DMS153 treated with DMSO at 0.1 percent for 48 hours (cell line): ENCODE measurements at regions not wholly inside any gene's neighbourhood (a gene's known extent, or its start where the extent isn't known, plus 50 kb on each side); places are given as distances from the start of the nearest gene placed in this dataset.

Source experiments
- DNase-seq: peaks from one replicate; lab custom pipeline; 2025; ENCODE audit not compliant: unreplicated experiment; lab: John Stamatoyannopoulos, UW

DNA sequence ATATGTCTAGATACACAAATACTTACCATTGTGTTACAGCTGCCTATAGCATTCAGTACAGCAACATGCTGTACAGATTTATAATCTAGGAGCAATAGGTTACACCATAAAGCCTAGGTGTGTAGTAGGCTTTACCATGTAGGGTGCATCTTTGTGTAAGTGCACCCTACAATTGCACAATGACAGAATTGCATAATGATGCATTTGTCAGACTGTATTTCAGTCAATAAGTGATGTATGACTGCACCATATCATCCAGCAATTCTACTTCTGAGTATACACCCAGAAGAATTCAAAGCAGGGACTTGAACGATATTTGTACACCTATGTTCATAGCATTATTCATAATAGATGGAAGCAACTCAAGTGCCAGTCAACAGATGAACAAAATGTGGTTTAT is 100.4 kb upstream of the SLC44A1 start:
- no peak for DNase-seq

DNA sequence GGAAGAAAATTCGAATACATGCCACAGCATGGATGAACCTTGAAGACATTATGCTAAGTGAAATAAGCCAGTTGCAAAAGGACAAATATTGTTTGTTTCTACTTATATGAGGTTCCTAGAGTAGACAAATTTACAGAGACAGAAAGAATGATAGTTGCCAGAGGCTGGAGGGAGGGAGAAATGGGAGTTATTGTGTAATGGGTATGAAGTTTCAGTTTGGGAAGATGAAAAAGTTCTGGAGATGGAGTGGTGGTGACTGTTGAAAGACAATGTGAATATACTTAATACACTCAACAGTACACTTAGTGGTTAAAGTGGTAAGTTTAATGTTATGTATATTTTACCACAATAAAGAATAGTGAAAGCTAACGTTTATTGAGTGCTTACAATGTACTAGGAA is 99.6 kb upstream of the SLC44A1 start:
- no peak for DNase-seq

DNA sequence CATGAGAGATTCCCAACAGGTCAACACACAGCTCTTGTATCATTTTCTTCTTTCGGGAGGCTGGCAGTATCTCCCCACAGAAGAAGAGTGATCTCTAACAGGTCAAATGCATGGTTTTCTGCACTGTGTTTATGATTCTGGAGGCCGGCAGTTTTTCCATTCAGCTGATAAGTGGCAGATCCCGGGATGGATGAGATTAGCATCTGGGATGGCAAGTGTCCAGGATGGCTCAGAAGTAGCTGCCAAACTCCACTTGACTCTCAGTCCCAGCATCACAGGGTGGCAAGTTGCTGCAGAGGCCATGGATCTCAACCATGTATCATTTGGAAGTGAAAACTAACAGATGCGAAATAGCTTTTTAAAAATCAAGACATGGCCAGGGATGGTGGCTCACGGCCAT is 97.8 kb upstream of the SLC44A1 start:
- DNase-seq = no peak

DNA sequence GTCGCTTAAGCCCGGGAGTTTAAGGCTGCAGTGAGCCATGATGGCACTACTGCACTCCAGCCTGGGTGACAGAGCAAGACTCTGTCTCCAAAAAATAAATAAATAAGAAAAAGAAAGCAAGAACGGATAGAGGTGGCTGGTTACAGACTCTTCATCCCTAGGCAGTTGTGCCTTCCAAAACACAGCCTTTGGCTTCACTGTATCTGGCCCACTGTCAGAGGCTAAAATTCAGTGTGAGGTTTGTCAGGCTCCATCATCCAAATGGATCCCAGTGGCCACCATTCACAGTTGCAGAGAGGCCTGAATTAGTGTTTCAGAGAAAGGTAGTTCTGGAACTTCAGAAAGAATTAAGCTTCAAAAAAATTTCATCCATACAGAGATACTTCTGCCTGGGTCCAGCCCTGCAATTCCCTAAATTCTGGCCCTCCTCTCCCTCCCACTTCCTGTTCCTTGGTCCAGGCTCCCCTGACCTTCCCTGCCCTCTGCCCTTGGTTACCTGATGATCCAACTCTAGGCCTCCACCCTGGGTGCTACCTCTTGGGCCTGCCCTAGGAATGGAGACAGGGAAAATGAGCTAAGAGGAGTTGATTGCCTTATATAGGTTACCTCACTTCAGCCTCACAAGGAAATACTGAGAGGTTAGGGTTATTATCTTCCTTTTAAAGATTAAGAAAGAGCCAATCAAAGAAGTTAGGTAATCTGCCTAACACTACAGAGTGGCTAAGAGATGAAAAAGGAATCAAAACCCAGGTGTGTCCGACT is 97.2 kb upstream of the SLC44A1 start:
- DNase-seq = no peak

DNA sequence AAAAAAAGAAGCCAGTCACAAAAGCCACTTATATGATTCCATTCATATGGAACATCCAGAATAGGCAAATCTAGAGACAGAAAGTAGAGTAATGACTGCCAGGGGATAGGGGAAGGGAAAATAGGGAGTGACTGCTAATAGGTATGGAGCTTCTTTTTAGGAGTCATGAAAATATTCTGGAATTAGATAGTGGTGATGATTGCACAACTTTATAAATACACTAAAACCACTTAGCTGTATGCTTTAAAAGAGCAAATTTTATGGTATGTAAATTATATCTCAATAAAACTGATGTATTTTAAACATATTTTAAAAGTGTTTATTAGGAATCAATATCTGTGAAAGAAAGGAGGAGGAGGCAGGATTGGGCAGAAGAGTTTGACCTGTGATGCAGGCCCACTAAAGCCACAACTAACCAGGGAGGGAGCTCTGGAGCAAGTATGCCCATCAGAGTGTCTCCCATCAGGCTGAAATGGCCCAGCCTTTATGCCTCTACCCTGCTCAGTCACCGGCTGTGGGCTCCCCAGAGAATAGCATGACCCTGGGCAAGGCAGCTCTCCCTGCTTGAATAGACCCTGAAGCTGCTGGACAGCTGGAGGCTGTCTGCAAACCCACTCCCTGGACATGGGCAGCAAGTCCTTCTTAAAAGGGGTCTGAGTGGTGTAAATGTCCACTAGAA is 96.0 kb upstream of the SLC44A1 start:
- no peak for DNase-seq

DNA sequence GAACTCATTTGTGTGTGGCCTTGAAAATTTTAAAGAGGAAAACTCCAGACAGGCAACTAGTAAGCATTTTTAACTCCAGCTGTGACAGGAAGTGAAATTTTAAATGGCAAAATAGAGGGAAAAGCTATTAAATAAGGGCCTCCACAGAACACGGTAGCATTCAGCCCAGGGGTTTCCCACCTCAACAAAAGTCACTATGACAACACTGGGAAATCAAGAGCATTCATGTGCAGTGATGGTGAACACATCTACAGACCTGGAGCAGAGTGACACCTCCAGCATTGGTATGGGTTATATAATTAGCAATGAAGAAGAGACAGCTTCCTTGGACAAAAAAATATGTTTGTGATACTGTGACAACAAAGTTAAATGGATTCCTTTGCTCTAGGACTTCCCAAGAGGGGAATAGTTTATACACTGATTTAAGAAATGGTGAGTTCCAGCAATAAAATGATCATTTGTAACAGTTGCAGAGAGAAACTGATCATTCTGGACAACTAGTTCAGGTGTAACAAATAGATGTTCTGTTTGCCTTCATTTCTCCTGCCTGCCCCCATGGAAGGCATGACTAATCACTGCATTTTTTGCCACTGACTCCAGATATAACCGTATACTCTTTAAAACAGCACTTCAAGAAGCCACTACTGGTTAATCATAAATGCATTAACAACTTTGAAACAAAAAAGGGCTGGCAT is 93.3 kb upstream of the SLC44A1 start:
- no peak for DNase-seq

DNA sequence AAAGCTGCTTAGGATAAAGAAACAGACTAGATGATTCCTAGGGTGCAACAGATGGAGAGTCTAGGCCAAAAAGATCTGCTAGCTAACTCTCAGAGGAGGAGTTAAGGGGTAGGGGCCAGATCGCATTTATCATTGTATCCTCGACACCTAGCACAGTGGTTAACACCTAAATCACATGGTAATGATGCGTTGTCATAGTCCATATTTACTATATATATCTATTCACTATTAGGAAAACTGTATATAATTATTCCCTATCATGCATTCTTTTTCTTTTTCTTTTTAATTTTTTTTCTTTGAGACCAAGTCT is 92.8 kb upstream of the SLC44A1 start:
- DNase-seq = no peak

DNA sequence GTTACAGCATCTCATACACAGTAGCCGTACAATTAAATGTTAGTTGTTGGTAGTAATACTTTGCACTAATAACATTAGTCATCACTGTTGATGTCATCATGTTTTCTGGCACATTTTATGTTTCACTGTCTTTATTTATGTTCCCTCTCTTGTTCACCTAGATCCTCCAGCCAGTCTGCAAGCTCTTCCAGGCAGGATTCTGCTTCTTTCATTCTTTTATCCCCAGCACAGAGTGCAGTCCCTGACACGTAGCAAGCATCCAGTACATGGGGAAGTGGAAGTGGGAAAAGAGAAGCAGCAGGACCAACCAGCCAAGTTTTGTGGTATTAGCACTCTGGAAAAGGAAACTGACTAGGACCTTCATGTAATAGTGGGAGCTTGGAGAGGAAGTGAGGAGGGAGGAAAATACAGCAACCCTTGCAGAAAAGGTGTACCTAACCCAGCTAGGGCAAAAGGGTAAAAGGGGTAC is 89.7 kb upstream of the SLC44A1 start:
- no peak for DNase-seq

DNA sequence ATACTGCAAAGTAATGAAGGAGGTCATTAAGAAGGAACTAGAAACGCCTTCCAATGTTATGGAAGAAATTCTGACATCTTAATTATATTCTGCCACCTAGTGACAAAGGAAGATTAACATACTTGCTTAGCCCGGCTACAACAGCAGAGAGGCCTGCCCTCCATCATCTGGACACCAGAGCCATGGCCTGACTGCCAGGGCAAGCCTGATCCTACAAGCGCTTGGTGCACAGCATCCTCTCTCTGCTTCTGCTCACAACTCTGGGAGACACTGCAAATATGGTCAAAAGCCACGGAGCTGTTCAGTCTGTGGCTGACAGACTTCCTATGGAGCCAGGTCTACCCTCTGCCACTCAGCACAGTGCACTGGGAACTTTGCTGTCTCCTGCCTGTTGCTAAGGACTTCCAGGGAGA is 87.3 kb upstream of the SLC44A1 start:
- DNase-seq = peak; percentile 32

DNA sequence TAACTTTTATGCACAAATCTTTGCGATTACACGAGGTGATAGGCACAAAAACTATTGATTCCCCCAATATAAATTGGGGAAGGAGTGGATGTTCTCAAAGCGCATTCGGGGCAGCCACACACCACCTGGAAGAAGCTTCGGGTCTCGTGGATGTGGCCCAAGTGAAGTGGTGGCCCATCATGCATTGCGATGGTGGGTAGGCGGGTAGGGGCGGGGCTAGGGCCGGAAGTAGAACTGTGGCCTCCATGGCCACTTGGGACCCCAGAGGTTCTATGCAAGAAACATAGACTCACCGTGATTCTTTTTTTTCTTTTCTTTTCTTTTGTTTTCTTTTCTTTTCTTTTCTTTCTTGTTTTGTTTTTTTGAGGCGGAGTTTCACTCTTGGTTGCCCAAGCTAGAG is 86.4 kb upstream of the SLC44A1 start:
- DNase-seq = no peak

DNA sequence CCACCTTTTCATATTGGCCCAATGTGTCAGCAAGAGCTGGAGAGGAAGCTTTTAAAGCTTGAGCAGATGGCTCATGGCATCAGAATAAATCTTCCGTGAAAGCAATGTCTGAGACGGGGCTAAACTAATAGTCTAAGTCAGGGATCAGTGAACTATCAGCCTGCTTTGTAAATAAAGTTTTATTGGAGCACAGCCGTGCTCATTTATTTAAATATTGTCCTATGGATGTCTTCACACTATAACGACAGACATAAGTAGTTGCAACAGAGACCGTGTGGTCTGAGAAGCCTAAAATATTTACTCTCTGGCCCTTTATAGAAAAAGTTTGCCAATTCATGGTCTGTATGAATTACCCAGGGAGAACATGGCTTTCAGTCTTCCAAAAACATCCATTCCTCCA is 85.6 kb upstream of the SLC44A1 start:
- DNase-seq = no peak

DNA sequence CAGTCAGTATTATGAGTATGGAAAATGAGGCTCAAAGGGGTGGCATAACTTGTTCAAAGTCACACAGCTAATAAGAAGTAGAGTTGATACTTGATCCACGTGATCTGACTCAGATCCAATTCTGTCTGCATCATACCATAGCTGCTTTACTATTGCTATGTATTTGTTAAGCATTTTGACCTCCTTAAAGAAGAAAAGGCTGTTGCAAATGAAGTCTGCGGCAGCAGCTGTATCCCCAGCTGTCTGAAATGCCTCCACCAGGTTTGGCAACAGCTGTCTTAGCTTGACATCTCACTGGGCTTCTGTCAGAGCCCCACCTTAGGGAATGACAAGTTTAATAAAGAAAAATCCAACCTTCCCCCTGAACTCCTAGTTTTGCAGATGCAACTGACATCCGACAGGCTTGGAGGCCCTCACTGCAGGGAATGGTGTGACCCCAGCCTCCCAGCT is 75.6 kb upstream of the SLC44A1 start:
- DNase-seq = no peak

DNA sequence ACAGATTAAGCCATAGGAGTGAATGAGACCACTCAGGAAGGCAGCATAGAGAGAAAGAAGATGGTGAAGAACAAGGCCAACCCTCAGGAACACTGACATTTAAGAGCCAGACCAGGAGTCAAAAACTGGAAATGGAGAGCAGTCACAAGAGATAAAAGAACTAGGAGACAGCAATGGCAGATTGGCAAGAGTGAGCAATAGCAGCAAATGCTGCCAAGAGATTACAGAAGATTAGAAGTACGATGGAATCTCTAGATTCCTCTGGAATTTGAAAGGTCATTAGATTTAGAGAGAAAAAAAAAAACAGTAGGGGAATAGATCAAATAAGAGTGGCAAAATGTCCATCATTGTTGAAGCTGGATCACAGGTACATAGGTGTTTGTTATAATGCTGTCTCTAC is 73.4 kb upstream of the SLC44A1 start:
- no peak for DNase-seq

DNA sequence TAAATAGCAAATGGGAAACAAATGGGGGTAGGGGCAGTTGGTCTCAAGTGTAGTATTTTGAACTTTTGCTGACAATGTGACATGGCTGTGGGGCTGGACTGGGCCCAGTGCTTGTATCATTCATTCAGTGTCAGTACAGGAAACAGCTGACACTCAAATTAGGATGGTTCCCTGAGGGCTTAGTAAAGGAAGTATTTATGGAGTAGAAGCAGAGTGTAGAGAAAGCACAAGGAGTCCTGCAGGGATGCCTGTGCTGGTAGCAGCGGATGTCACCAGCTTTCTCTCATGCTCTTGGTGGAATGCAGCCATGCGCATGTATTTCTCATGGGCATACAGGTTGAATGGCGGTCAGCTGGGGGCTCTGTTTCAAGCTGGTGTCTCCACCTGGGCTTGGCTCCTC is 72.9 kb upstream of the SLC44A1 start:
- no peak for DNase-seq

DNA sequence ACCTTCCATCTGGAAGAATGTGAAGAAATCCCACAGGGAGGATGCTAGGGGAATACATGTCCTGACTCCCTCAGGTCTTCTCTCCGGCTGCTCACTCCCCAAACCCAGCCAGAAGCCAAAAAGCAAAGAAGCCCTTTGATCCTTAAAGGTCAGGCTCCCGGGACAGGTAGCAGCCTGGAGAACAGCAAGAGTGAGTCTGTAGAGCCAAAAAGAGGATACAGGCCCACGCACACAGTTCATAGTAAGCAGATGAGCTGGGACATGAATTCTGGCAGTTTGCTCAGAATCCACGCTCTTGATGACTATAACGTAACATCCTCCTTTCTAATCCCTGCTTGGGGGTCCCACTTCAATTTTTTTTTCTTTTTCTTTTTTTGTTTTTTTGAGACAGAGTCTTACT is 72.0 kb upstream of the SLC44A1 start:
- DNase-seq = no peak

DNA sequence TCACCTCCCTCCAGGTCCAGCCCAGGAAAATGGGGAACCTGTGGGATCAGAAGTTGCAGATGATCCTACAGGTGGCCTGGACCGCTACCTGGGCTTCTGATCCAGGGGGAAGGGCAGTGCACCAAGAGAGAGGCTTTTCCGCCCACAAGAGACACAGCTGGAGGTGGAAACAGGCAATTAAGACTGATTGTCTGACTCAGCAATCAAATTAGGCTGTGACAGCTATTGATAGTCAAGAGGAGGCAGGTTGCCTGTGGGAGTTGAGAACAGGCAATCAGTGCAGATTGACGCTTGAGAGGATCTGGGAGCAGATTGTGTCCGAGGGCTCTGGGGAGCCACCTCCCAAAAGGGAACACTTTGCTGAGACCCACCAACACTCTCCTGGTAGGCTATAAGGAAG is 71.1 kb upstream of the SLC44A1 start:
- no peak for DNase-seq

DNA sequence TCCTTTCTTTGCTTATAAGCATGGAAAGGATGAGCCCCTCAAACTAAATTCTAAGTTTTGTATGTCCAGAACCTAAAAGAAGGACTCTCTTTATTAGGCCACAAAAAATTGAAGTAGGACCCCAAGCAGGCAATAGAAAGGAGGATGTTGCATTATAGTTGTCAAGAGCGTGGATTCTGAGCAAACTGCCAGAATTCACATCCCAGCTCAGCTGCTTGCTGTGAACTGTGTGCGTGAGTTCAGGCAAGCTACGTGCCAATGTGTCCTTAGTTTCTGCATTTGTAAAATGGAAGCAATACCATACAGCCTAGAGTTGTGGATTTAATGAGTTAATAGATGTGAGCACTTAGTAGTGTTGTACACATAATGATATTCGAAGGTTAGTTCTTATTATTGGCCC is 70.6 kb upstream of the SLC44A1 start:
- DNase-seq = no peak

DNA sequence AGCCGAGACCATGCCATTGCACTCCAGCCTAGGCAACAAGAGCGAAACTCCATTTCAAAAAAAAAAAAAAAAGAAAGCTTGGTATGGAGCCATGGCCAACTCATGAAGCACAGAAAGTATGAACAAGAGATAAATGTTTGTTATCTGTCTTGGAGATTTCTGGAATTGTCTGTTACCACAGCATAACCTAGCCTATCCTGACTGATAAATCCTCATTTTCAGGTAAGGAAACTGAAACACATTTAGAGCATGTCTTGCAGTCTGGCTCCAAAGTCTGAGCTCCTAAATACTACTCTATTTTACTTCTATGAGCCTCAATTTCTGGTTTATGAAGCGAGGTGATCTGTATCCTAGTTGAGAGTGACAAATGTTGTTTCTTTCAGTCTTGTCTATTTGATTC is 68.3 kb upstream of the SLC44A1 start:
- DNase-seq = no peak

DNA sequence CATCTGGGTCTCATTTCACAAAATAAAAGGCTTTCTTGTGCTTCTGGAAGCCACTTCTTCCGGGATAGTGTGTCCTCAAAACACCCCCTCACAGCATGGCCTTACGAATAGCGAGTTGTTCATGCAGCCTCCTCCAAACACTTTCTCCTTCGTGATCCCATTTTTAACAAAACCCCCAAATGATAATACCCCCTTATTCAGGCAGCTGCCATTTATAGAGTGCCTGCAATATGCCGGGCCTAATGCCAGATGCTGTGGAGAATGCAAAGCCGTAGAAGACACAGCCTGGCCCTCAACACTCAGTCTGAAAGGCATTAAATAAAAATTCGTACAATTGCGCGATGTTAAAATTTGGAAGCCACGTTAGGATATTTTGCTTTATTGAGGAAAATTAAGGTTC is 66.4 kb upstream of the SLC44A1 start:
- DNase-seq = no peak

DNA sequence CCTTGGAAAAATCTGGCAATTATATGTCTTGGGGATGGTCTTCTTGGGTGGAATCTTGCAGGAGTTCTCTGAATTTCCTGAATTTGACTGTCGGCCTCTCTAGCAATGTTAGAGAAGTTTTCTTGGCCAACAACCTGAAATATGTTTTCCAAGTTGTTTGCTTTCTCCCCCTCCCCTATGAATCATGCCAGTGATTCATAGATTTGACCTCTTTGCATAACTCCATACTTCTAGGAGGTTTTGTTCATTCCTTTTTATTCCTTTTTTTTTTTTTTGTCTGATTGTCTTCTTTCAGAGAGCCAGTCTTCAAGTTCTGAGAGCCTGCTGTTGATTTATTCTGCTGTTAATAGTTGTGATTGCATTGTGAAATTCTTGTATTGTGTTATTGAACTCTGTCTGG is 56.7 kb upstream of the SLC44A1 start:
- DNase-seq = no peak

DNA sequence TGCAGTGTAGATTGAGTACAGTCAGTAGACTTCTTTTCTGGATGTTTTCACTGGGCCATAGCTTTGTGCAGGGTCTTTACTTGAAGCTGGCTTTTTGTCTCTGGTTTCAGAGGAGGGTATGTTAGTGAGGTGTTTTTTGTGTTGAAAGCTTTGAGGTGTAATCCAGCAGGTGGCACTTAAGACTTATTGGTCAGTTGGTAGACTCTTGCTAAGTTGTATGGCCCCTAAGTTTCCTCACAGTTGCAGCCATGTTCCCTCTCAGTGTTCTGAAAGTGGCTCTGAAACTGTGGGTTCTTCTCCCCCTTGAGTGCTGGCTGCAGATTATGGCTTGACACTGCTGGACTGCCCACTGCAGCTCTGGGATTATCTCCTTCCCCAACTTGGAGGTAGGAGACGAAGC is 55.7 kb upstream of the SLC44A1 start:
- DNase-seq = no peak

DNA sequence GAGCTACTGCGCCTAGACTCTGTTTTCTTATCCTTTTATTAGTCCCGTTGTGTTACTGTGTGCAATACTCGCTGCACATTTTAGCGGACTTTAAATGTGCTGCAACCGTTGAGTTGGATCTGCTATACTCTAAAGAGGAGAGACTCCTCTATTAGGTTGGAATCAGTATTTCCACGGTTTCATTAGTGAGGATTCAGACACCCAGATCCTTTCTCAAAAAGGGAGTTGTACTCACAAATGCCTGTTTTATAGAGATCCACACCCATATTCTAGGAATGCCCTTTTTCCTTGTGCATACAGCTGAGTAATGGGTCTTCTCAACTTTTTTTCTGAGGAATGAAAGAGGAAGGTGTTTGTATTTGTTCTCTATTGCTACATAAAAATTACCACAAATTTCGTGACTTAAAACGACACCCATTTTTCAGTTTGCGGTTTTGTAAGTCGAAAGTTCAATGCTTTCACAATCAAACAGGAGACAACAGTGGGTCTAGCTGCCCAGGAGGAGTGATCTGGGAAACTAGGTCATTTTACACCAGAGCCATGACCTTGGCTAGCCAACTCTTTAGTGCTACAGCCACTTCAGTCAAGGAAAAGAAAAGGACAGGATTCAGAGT is 52.8 kb upstream of the SLC44A1 start:
- no peak for DNase-seq
